ENCODE measurements at regions not wholly inside any gene's neighbourhood (a gene's known extent, or its start where the extent isn't known, plus 50 kb on each side); places are given as distances from the start of the nearest gene placed in this dataset.
"Not testable (repeated sequence)": the region's sequence is repeated elsewhere in the genome, so short reads cannot be mapped to it uniquely, and the experiment has no call there.

GRCh38 chrX:135632353-135632752 lies 81.1 kb upstream of the CT45A1 start:
- DNase-seq = peak; percentile 11

- no peak for DNase-seq
These were observed 74.2 kb upstream of the CT45A1 start for GRCh38 chrX:135639066-135639780.

- no peak for DNase-seq
These were observed 69.5 kb upstream of the CT45A1 start for GRCh38 chrX:135643916-135644315.

- no peak for DNase-seq
These were observed 68.8 kb upstream of the CT45A1 start for GRCh38 chrX:135644624-135645023.

GRCh38 chrX:135649029-135649428 lies 64.4 kb upstream of the CT45A1 start:
- DNase-seq = no peak

GRCh38 chrX:135649561-135649960 lies 63.9 kb upstream of the CT45A1 start:
- no peak for DNase-seq

GRCh38 chrX:135651647-135652295 lies 61.7 kb upstream of the CT45A1 start:
- no peak for DNase-seq

- DNase-seq = no peak
These were observed 60.8 kb upstream of the CT45A1 start for GRCh38 chrX:135652602-135653001.

GRCh38 chrX:135657952-135658654 lies 55.3 kb upstream of the CT45A1 start:
- DNase-seq = not testable (repeated sequence)
